GM18868 (cell line): ENCODE measurements at regions not wholly inside any gene's neighbourhood (a gene's known extent, or its start where the extent isn't known, plus 50 kb on each side); places are given as distances from the start of the nearest gene placed in this dataset.
A peak's percentile ranks its signal among the peaks of the same experiment; 100 is the strongest.

ENCODE experiments used
- ATAC-seq: cut with Tn5 transposase; IDR thresholded peaks from one replicate; pipeline ENCODE4 v1.9.1; 2021; ENCODE audit warnings: mild to moderate bottlenecking, moderate library complexity; ENCODE audit not compliant: unreplicated experiment

DNA sequence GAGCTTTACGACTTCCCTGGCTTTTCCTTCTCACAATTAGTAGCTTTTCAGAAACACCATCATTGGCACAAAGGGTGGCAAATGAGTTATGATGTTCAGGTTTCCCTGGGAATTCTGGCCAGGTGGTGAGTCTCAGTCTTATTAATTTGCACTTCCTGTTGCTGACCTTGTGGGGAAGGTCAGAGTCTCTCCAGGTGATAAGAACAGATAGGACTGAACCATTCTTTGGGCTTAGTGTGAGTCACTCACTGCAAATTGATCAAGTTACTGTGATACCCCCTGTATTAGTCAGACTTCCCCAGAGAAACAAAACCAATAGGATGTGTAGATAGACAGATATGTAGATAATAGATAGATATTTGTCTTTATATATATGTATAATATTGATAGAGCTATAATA is 53.8 kb upstream of the RANBP3L start:
- no peak for ATAC-seq

DNA sequence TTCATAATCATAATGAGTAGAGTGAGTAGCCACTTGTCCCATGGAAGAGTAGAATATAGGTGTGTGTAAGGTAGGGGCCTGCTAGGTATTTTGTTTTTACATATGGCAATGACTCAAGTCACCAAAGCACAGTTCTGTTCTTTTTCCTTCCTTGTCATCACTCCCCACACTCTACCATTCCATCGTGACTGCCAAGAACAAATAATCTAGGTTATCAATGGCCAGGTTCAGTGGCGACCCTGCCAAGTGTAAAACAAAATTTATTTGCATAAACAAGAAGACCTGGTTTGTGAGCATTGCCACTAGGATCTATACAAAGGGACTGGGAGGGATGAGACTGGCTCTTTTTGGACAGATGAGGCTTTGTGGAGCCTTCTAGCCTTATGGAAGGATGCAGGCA is 55.2 kb upstream of the RANBP3L start:
- no peak for ATAC-seq

- no peak for ATAC-seq
Measured at GRCh38 chr5:36357391-36357975, 55.8 kb upstream of the RANBP3L start.

- ATAC-seq, result no peak
Measured at GRCh38 chr5:36359267-36359666, 57.6 kb upstream of the RANBP3L start.

DNA sequence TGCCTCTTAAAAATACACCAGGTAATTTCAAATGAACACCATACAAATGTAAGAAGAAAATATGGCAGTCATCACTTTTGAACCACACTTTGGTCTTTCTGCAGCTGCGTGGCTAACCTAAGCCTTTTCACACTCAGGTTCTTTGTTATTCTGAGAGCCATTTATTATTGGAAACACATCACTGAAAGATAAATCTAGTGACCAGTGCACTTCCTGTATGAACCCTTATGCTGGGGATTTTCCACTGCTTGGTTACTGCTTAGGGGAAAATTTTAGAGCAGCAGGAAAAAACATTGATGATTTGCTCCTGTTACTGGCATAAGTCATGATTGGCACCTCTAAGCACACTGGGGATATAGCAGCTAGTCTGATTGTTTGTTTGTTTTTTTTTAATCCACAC is 58.6 kb upstream of the RANBP3L start:
- peak; percentile 62 for ATAC-seq

DNA sequence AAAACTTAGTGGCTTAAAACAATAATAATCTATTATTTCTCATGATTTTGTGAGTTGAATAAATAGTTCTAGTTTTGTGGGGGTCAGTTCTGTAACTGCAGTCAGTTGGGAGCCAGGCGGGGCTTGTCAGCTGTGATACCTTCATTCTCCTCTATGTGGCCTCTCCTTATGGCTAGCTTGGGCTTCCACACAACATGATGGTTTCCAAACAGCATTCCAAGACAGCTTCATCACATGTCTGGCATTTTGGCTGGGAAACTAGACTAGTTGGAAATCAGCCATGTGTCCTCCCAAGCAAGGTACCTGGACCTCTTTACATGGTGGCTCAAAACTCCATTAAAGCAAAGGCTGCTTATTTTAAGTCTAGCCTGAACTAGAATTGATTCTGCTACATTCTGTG is 61.4 kb upstream of the RANBP3L start:
- no peak for ATAC-seq

DNA sequence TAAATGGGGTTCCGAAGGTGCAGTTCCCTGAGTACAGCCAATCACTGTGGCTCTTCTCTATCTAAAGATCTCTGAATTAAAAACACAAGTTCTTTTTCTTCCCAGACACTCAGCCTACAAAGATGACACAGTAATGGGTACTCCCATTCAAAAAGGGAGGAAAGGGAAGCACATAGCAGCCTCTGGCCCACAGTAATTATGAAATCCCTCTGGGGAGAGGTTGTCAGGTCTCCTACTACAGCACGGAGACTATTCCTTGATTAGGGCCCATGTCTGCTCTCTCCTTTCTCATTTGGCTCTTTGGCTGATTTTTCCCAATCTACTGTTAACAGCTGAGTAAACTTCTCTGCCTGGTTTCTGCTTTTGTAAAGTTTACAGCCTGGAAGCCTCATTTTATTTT is 62.0 kb upstream of the RANBP3L start:
- ATAC-seq, result no peak

GRCh38 chr5:36364473-36364872 is 62.8 kb upstream of the RANBP3L start:
- no peak for ATAC-seq

GRCh38 chr5:36365896-36366295 is 64.2 kb upstream of the RANBP3L start:
- no peak for ATAC-seq

GRCh38 chr5:36366883-36367282 is 65.2 kb upstream of the RANBP3L start:
- ATAC-seq, result no peak

DNA sequence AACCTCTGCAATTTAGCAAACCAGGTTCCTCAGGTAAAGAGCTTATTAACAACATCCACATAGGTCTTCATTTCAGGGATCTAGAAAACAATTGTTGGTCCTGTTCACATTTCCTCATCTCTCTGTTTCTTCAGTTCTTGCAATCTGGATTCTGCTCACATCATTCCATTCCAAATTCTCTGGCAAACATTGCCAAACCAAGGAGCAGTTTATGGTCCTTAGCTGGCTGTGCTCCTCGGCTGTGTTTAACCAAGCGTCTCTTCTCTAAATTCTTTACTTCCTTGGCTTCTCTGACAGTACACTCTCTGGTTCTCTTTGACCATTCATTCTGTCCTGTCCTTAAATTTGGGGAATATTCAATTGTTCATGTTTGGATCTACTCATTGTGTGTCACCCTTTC is 65.8 kb upstream of the RANBP3L start:
- ATAC-seq, result no peak

- no peak for ATAC-seq
Measured at GRCh38 chr5:36369219-36369690, 67.6 kb upstream of the RANBP3L start.

GRCh38 chr5:36370073-36370472 is 68.4 kb upstream of the RANBP3L start:
- no peak for ATAC-seq

DNA sequence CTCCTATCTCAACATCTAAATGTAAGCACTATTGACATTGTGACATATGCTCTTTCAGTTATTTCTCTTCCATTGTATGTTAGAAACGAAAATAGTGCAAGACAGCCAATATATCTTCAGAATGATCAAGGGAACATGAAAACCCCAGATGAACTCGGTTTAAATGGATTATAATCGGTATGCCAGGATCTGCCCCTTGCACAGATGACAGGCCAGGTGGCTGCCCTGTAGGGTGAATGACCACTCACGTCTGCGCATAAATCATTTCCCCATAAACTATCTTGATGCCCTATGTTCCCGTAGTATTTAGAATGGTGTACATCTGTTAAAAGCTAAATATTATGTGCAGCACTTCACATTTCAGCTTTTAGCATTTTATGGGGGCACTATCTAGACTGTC is 69.7 kb upstream of the RANBP3L start:
- ATAC-seq, result no peak

DNA sequence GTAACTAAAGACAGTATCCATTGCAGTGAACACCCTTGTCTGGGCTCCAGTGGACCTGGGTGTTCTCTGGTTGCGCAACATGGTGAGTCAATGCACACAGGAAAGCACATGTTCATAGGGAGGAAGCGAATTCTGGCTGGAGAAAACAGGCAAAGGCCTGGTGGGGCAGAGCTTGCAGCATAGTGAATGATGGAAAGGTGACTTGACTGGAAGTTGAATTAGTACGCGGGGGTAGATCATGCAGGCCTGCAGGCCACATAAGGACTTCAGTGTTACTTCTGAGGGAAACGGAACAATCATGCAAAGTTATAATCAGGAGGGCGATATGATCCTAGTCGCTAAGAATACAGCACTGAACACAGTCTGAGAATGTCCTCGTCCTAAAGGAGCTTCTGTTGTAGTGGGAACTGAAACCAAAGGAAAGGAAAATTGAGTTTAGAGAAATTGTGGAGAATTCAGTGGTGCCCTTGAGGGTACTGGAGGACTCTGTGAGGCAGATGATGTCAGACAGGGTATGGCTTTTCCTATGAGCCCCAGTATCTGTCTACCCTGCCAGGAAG is 71.9 kb upstream of the RANBP3L start:
- ATAC-seq, result no peak

DNA sequence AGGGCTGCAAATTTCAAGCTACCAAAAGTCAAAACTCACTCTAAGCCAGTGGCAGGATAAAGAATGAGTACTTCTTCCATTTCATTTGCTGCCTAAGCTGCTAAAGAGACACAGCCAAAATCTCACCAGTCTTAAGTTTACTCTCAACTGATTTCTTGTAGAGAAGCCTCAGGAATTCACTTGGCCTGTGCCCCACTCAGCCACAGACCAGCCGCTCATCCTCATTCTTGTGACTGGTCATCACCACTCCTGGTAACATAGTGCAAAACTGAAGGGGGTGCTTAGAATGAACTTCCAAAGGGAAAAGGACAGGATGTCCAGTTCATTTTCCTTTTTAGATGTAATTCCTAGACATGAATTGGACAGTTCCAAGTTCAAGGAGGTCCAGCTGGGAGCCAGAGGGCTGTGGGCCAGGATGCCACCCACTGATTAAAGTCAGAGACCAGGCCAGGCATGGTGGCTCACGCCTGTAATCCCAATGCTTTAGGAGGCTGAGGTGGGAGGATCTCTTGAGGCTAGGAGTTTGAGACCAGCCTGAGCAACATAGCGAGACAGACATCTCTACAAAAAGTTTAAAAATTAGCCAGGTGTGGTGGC is 72.7 kb upstream of the RANBP3L start:
- ATAC-seq, result no peak

DNA sequence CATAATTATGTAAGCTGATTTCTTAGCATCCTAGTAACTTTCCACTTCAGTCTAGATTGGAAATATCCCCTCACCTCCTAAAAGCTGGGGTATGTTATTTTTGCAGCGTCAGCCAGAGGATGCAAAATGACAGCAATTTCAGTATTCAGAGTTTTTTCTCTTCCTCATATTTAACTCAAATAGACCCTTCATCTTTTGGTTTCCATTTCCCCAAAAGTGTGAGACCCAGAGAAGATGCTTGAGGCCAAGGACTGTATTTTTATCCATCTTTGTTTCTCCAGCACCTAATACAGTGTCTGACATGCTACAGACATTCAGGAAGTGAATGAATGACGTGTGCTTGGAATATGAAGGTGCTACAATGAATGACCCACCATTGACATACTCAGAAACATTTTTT is 75.5 kb upstream of the RANBP3L start:
- ATAC-seq, result no peak

GRCh38 chr5:36378551-36378950 is 76.8 kb upstream of the RANBP3L start:
- no peak for ATAC-seq

- no peak for ATAC-seq
Measured at GRCh38 chr5:36382890-36383289, 81.2 kb upstream of the RANBP3L start.

DNA sequence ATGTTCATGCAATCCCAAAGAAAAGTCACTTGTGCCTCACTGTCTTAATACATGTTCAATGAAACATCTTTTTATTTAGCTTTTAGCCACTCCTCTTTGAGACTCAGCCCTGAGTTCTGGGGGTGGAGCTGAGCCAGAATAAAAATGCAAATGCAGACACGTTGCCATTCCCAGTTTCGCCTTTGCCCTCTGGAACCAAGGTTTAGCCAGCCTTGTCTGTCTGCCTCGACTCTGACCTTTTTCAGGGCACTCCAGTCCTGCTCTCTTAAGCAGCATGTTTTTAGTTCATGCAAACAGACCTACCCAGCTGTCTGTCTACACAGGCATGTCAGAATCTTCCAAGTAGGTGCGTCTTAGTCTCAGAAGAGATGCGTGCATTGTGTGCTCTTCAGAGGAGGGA is 82.2 kb upstream of the RANBP3L start:
- ATAC-seq, result no peak

DNA sequence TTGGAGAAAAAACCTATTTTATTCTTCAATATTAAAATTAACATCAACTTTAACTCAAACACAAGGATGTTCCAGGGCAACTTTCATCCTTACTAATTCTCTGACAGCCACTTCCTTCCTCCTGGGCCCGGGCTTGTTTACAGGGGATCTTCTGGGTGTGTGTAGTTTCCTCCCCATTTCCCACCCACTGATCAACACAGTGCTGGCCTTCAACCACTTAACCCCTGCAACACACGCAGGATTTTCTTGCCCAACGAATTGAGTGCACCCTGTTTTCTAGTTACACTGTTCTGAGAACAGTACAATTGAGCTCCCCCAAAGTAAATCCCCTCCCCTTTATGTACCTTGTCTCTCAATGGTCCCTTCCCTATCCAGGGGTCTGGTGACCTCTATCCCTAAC is 83.1 kb upstream of the RANBP3L start:
- ATAC-seq, result no peak

- ATAC-seq, result no peak
Measured at GRCh38 chr5:36385495-36385894, 83.8 kb upstream of the RANBP3L start.

DNA sequence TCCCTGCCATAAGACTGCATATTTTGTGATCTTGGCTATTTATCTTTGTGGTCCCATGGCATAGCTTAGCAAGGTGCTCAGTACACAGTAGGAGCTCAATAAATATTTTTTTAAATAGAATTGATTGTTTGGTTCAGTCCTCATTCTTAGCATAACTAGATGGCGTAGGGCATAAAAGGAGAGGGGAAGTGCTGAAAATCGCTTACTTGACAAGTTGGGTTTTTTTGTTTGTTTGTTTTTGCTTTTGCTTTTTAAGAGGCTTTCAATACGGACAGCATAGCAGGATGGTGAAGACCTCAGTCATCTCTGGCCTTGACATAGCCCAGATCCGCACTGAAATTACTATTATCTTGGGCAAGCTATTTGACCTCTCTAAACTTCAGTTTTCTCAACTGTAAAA is 86.6 kb upstream of the RANBP3L start:
- no peak for ATAC-seq
